Activated T-cell treated with anti-CD3 and anti-CD28 coated beads, Interleukin-2, amount 50 U/mL, for 72 hours (primary cell): ENCODE measurements at regions not wholly inside any gene's neighbourhood (a gene's known extent, or its start where the extent isn't known, plus 50 kb on each side); places are given as distances from the start of the nearest gene placed in this dataset.

Experiments used
- ATAC-seq, 2 donors: fragments of 150-1000 bp; cut with Tn5 transposase; replicated peaks in 1 of 2; 2 replicates each; pipeline ENCODE4 v1.10.0; 2021; ENCODE audit warnings: moderate library complexity in 2 of 2, mild to moderate bottlenecking in 1 of 2
- DNase-seq, 2 donors: peaks; one replicate each; pipeline ENCODE4 v3.0.0; 2021 to 2022; ENCODE audit warnings: mixed read lengths in 1 of 2
- H3K27ac Mint-ChIP-seq: one replicate; pipeline ENCODE4 v1.8.0; 2022; ENCODE audit warnings: mild to moderate bottlenecking, moderate library complexity, mixed read lengths
- H3K27me3 Mint-ChIP-seq: one replicate; pipeline ENCODE4 v1.8.0; 2022; ENCODE audit warnings: low read depth, mixed read lengths
- H3K36me3 Mint-ChIP-seq, 2 donors: one replicate each; pipeline ENCODE4 v1.8.0; 2022; ENCODE audit warnings: mixed read lengths in 2 of 2, mild to moderate bottlenecking in 1 of 2; ENCODE audit not compliant: insufficient read depth in 2 of 2
- H3K4me1 Mint-ChIP-seq: one replicate; pipeline ENCODE4 v1.8.0; 2022; ENCODE audit warnings: low read depth, mixed read lengths
- H3K4me3 Mint-ChIP-seq, 2 donors: one replicate each; pipeline ENCODE4 v1.8.0; 2022; ENCODE audit warnings: mild to moderate bottlenecking in 2 of 2, mixed read lengths in 2 of 2, moderate library complexity in 2 of 2
- H3K9me3 Mint-ChIP-seq, 2 donors: one replicate each; pipeline ENCODE4 v1.8.0; 2022; ENCODE audit warnings: mixed read lengths in 2 of 2

DNA sequence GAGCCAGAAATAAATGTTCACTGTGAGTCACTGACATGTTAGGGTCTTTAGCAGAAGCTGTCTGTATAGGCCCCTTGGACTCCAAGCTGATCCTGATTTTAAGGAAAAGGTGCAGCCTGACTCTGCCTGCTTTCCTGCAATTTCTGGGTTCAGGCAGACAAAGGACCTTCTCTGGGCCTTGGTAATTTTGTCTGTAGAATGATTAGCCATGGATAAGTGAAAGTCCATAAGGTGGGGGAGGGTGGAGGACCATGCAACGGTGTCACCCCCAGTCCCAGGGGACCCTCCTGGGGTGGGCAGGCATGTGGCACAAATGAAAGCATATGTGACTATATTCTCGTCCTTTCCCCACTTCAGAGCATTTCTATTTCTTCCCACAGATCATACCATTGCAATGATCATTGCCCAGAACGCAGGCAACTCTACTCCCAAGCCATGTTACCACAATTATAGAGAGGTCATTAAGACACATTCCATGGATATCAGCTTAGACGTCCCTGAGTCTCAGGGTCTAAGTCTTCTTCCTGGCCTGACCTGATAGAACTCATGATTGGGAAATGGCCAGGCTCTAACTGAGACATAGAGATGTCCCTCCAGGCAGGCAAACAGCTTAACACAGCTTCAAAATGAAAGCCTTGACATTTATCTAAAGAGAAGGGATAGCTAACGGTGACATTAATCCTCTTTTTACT is 157.9 kb upstream of the ALDH1B1 start:
- Mint-ChIP-seq H3K9me3 (no peaks in the 10 kb centered on the region), H3K27ac (no peak overlapping the region), H3K27me3 (no peaks in the 10 kb centered on the region), H3K4me1 (no peaks in the 10 kb centered on the region), H3K4me3 (no peak overlapping the region), H3K36me3 (no peaks in the 10 kb centered on the region)
- no peak for DNase-seq
- ATAC-seq: no peak

DNA sequence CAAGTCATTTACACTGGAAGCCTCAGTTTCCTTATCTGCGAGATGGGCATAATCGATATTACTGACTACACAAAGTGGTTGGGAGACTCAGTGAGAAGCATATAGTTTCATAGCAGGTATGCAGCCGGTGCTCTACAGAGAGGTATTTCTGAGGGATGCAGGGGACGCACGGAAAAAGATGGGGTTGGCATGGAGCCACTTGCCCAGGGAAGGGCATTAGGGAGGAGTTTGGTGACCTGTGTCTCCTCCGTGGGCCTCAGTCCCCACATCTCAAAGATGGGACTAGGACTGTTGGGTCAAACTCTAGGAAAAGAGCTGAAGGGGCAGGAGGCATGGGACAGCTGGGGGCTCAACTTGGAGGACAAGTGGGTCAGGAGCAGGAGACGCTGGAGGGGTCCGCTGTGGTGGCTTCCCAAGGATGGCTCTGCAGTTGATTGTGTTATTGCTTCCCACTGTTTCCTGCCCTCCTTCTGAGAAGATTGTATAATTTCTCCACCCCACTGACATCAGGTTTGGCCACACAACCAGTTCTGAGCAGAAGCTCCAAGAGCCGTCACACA is 158.6 kb upstream of the ALDH1B1 start:
- no peak for DNase-seq
- no peak for ATAC-seq
- no peak overlapping the region for H3K4me3 Mint-ChIP-seq
- no peaks in the 10 kb centered on the region for H3K27me3 Mint-ChIP-seq
- no peaks in the 10 kb centered on the region for H3K36me3 Mint-ChIP-seq
- no peaks in the 10 kb centered on the region for H3K4me1 Mint-ChIP-seq
- H3K9me3 Mint-ChIP-seq: no peaks in the 10 kb centered on the region
- no peak overlapping the region for H3K27ac Mint-ChIP-seq

DNA sequence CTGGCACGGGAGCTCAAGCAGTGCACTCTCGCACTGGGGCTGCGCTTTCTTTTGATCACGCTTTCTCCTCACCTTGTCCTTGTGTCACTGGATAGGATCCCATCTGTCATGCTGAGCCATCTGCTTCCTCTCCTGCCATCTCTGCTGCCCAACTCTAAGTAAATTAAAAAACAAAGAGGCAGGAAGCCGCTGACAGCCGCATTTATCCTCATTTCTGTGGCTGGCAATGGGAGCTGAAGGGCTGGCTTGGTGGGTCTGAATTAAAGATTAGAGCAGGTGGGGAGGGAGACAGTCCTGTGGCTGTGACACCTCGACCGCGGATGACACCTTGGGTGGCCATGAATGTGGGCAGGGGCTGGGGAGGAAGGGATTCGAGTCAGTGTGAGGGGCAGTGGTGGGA is 159.2 kb upstream of the ALDH1B1 start:
- ATAC-seq (no peak), DNase-seq (no peak)
- no peaks in the 10 kb centered on the region for H3K9me3 Mint-ChIP-seq
- no peaks in the 10 kb centered on the region for H3K36me3 Mint-ChIP-seq
- H3K27me3 Mint-ChIP-seq: no peaks in the 10 kb centered on the region
- no peak overlapping the region for H3K4me3 Mint-ChIP-seq
- H3K27ac Mint-ChIP-seq: no peak overlapping the region
- H3K4me1 Mint-ChIP-seq: no peaks in the 10 kb centered on the region

DNA sequence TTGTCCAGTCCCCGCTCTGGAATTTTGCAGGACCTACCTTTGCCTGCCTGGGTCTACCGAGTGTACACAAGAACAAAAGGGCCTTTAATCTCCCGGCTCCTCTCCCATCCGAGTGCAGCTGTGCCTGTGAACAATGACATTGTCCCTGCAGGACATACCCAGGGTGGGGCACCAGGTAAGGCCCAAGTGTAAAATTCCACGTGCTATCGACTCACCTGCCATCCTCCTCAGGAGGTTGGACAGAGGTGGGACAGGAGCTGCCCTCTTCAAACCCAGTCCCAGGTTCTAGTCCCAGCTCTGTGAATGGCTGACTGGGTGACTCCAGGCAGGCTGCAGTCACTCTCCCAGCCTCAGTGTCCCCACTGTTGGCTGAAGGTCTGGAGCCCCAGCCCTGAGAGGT is 159.6 kb upstream of the ALDH1B1 start:
- no peak overlapping the region for H3K27ac Mint-ChIP-seq
- no peak overlapping the region for H3K4me3 Mint-ChIP-seq
- no peaks in the 10 kb centered on the region for H3K36me3 Mint-ChIP-seq
- DNase-seq (no peak), ATAC-seq (no peak)
- peaks cover 2% of the 10 kb centered on the region for H3K4me1 Mint-ChIP-seq
- H3K27me3 Mint-ChIP-seq: no peaks in the 10 kb centered on the region
- no peaks in the 10 kb centered on the region for H3K9me3 Mint-ChIP-seq

DNA sequence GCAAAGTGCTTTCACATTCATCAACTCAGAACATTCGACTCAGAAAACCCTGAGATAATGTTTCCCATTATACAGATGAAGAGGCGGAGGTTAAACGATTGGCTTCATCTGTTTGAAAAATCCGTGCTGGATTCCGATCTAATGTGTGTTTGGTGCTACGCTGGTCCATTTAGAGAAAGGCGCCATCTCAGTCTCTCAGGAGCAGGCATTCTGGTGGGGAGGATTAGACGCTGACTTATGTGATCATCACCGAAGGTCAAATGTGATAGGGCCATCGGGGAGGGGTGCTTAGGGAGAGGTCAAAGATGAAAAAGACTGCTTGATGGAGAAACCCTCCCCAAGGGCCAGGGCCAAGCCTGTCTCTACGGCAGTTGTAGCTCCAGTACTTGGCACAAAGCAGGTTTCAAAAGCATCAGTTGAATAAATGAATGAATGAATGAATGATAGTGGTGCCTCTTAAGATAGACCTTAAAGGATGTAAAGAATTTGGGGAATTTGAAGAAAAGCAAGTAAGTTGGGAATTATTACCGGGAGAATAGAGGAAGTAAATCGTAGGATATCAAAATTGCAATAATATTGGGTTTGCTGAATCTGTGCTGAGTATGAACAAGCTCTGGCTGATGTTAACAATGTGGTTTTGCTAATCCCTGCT is 160.6 kb upstream of the SHB start:
- Mint-ChIP-seq H3K4me1 (peaks cover 17% of the 10 kb centered on the region), H3K9me3 (no peaks in the 10 kb centered on the region), H3K27ac (no peak overlapping the region), H3K36me3 (no peaks in the 10 kb centered on the region), H3K4me3 (no peak overlapping the region), H3K27me3 (no peaks in the 10 kb centered on the region)
- ATAC-seq (no peak), DNase-seq (no peak)

DNA sequence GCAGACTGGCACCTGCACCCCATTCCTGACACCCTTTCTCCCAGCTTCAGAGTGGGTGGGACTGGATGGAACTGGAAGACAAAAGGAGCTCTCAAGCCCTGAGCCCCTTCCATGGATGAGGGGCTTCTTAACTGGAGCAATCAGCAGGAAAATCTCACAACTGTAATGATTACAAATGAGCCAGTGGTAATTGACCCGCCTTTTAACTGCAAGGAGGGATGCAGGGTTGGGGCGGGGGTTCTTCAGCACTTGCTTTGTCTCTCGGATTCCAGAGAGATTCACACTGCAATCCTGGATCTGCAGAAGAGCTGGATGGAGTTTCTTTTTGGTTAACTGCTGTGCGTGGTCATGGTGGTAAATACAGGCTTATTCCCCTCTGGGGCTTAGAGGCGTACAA is 160.1 kb upstream of the SHB start:
- H3K36me3 Mint-ChIP-seq: no peaks in the 10 kb centered on the region

DNA sequence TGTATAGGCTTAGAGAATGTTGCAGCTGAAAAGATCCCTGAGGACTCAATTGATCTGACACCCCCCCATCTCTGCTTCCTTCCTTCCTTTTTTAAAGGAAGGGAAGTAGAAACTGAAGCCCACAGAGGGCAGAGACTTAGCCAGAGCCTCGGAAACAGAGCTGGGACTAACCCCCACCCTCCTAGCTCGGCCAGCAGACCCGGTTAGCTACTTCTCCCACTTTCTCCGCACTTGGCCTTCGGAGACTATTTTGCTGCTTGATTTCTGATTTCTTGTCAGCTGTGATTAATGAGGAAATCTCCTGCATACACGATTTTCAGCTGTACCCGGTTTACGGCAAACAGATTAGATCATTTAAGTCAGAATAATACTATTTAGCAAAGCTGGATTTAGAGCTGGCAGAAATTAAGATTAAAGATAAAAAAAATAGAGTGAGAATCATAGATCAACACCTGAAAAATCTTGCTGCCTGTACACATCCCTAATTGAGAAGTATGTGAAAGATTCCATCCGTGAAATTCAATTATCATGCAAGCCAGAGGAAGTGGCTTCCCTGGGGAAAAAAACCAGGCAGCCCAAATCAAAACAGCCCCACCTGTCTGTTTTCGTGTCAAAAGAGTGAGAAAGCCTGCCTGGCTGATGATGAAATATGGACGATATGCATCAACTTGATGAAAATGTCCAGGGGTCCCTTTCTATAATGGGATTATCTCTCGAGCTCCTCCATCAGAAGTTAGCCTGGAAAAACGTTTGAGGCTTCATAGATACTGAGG is 159.5 kb upstream of the SHB start:
- peaks cover 17% of the 10 kb centered on the region for H3K4me1 Mint-ChIP-seq
- H3K9me3 Mint-ChIP-seq: no peaks in the 10 kb centered on the region
- H3K27me3 Mint-ChIP-seq: no peaks in the 10 kb centered on the region
- ATAC-seq (no peak), DNase-seq (no peak)
- H3K36me3 Mint-ChIP-seq: no peaks in the 10 kb centered on the region
- no peak overlapping the region for H3K4me3 Mint-ChIP-seq
- no peak overlapping the region for H3K27ac Mint-ChIP-seq

More for the DNA sequence above, 160.1 kb upstream of the SHB start:
- Mint-ChIP-seq H3K4me1 (peaks cover 17% of the 10 kb centered on the region), H3K27me3 (no peaks in the 10 kb centered on the region), H3K4me3 (no peak overlapping the region), H3K9me3 (no peaks in the 10 kb centered on the region), H3K27ac (no peak overlapping the region)
- DNase-seq (no peak), ATAC-seq (no peak)

DNA sequence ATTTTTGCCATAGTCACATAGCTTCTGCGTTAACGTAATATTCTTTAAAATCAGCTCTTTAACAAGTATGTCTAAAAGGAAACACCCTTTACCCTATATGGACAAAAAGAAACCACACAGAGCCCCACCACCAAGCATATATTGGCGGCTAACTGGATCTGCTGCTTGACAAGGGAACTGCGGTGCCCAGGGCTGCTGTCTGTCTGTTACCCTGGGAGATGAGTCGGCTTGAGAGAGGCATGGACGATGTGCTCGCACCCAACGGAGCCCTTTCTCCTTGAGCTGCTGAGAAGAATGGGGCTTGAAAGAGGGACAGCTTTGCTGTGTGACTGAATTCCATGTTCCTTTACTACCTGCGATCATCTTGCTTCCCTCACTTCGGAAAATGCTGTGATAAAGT is 158.6 kb upstream of the SHB start:
- Mint-ChIP-seq H3K27ac (no peak overlapping the region), H3K4me1 (peaks cover 17% of the 10 kb centered on the region), H3K9me3 (no peaks in the 10 kb centered on the region), H3K27me3 (no peaks in the 10 kb centered on the region), H3K36me3 (no peaks in the 10 kb centered on the region), H3K4me3 (peak overlapping the region; percentile 70 to 75)
- DNase-seq (peak in 1 of 2 donors; percentile 5), ATAC-seq (peak; percentile 54 to 58)

DNA sequence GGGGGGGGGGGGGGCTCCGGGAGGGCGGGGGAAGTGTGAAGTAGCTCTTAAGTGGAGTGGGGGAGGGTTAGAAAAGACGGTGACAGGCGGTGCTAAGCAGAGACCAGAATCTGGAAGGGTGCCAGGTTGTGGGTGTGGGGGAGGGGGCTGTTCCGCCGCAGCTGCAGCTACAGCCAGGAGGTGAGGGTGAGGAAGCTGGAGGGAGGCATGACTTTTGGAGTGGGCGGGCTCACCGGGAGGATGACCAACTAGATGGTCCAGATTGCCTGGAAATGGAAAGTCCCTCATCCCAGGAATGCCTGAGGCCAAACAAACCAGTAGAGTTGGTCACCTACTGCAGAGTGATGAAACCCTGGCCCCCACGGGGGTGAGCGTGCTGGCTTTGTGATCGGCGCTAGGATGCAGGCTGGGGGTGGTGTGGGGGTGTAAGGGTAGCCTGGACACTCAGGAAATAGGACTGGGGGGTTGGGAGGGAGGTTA is 158.1 kb upstream of the SHB start:
- Mint-ChIP-seq H3K9me3 (no peaks in the 10 kb centered on the region), H3K27me3 (no peaks in the 10 kb centered on the region), H3K36me3 (peaks cover 0 to 2% of the 10 kb centered on the region in 2 donors), H3K4me3 (peak overlapping the region; percentile 70 to 75), H3K4me1 (peaks cover 17% of the 10 kb centered on the region), H3K27ac (no peak overlapping the region)
- DNase-seq (peak; percentile 70 to 73), ATAC-seq (peak; percentile 83 to 88)

DNA sequence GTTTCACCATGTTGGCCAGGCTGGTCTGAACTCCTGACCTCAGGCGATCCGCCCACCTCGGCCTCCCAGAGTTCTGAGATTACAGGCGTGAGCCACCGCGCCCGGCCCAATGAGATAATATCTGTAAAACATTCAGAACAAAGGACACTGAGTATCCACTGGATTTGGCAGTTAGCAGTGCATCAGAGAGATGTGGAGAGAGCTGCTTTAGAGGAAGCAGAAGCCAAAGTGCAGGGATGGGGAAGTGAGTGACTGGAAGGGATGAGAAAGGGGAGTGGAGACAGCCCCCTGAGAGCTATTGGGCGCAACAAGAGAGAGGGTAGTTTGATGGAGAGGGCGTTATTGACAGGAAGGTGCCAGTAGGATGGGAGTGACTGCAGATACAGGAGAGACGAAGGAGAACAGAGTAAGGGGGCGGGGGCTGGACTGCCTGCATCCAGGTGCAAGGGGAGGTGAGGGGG is 157.5 kb upstream of the SHB start:
- ATAC-seq (peak in 1 of 2 donors; percentile 7), DNase-seq (no peak)
- Mint-ChIP-seq H3K27ac (no peak overlapping the region), H3K4me1 (peaks cover 17% of the 10 kb centered on the region), H3K36me3 (peaks cover 0 to 5% of the 10 kb centered on the region in 2 donors), H3K4me3 (peak overlapping the region; percentile 41 to 67), H3K9me3 (no peaks in the 10 kb centered on the region), H3K27me3 (no peaks in the 10 kb centered on the region)

DNA sequence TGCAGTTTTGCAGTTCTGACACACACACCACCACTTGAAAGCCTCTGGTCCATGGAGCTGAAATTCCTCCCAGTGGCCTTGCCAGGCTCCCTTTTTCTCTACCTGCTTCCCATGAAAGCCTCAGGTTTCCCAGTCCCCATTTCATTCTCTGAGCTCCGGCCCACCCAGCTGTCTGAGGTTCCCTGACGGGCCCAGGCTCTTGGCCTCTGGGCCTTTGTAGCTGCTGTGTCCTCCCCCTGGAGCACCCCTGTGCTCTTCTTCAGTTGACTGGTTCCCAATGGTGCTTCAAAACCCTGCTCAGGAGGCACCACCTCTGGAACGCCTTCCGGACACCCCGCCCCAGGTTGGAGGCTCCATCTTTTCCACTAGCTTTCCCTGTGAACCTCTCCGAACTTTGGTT is 155.9 kb upstream of the SHB start:
- peaks cover 0 to 5% of the 10 kb centered on the region in 2 donors for H3K36me3 Mint-ChIP-seq
- H3K4me3 Mint-ChIP-seq: no peak overlapping the region
- H3K9me3 Mint-ChIP-seq: peaks cover 0 to 1% of the 10 kb centered on the region in 2 donors
- ATAC-seq (no peak), DNase-seq (no peak)
- H3K27ac Mint-ChIP-seq: no peak overlapping the region
- peaks cover 17% of the 10 kb centered on the region for H3K4me1 Mint-ChIP-seq
- no peaks in the 10 kb centered on the region for H3K27me3 Mint-ChIP-seq

DNA sequence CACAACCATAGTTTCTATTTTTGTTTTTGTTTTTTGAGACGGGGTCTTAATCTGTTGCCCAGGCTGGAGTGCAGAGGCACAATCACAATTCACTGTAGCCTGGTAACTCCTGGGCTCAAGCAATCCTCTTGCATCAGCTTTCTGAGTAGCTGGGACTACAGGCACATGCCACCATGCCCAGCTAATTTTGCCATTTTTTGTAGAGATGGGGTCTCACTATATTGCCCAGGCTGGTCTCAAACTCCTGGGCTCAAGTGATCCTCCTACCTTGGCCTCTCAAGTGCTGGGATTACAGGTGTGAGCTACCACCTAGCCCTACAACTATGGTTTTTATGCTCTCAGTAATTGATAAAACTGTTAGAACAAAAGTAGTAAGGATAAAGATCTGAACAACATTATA is 147.5 kb upstream of the SHB start:
- no peak for ATAC-seq
- Mint-ChIP-seq H3K27me3 (peaks cover 16% of the 10 kb centered on the region), H3K4me3 (no peak overlapping the region), H3K9me3 (peaks cover 0 to 1% of the 10 kb centered on the region in 2 donors), H3K4me1 (no peaks in the 10 kb centered on the region), H3K27ac (no peak overlapping the region), H3K36me3 (no peaks in the 10 kb centered on the region)
- no peak for DNase-seq

DNA sequence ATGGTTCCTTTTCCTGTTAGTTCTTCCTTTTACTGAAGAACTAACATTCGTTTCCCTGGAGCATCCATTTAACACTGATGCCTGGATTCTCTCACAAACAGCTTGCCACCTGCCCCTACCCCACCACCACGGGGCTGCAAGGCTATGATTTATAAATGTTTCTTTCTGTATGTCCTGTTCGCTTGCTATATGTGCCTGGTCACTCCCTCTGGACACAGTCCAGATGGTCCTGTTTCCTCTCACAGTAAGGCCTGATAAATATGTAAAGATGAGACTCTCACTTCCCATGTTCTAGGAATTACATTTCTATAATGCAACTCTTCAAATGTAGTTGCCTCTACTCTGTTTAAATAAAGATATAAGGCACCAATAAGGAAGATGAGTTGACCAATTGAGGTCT is 146.4 kb upstream of the SHB start:
- Mint-ChIP-seq H3K27ac (no peak overlapping the region), H3K36me3 (no peaks in the 10 kb centered on the region), H3K4me1 (no peaks in the 10 kb centered on the region), H3K4me3 (no peak overlapping the region), H3K9me3 (peaks cover 0 to 1% of the 10 kb centered on the region in 2 donors), H3K27me3 (peaks cover 16% of the 10 kb centered on the region)
- ATAC-seq (no peak), DNase-seq (no peak)
